ENCODE measurements at regions not wholly inside any gene's neighbourhood (a gene's known extent, or its start where the extent isn't known, plus 50 kb on each side); places are given as distances from the start of the nearest gene placed in this dataset.
A peak's percentile ranks its signal among the peaks of the same experiment; 100 is the strongest.
"Not testable (repeated sequence)": the region's sequence is repeated elsewhere in the genome, so short reads cannot be mapped to it uniquely, and the experiment has no call there.

DNA sequence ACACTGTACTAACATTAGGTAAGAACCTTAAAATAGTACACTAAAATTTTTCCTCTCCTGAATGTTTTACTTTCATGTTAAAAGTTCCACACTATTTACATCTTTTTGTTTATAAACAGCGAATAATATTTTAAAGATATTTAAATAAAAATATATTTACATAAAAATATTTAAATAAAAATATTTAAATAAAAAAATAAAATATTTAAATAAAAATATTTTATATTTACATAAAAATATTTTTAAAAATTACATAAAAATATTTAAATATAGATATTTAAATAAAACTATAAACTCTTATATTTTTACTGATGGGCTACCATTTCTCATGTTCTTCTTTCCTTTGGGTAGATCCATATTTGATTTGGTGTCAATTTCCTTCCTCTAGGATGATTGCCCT lies 619.0 kb downstream of the ANKRD7 start:
- no peak for DNase-seq

DNA sequence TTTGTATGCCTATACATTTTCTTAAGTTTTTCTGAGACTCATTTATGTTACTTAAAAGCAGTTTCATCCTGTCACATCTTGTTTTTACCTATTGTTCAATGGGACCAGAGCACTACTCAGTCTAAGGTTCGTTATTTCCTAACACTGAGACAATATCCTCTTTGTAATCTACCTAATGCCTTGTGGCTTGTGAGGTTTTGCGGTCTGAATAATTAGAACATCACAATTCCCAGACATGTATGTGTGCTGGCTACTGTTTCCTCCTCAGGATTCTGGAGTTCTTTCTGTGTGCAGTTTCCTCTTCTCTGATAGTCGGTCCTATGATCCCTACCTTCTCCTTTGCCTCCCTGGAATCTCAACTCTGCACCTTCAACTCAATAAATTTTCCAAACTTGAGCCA lies 620.2 kb downstream of the ANKRD7 start:
- no peak for DNase-seq

DNA sequence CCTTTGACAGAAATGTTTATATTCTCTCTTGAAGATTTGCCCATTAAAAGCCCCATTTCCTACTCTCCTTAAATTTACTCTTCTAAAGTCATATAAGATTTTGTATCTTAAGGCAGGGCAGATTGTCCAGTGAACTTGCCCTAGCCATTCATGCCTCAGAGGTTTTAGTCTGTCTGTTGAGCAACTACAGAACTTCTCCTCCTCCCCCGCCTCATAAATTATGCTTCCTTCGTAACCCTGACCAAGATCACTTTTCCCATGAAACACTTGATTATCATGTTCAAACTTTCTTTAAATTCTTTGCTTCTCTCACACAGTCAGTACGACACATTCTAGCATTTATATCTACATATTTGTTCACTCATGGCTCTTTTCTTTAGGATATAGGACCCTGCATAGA lies 621.3 kb downstream of the ANKRD7 start:
- DNase-seq, result no peak

DNA sequence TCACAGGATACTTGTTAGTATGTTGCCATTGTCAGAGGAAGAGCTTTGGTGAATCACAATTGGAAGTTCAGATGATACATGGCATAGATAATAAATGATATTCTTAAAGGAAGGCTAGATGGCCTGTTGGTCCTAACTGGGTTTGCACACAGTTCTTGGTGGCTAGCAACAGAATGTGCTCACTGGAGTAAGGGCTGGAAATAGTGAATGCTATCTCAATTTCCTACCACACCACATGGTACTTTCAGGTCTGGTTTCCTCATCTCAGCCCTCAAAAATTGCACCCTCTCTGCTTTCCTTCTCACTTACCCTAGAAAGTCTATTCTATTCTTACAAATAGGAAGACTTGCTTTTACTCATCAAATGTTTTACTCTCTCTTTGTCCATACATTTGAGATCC lies 622.5 kb downstream of the ANKRD7 start:
- no peak for DNase-seq

DNA sequence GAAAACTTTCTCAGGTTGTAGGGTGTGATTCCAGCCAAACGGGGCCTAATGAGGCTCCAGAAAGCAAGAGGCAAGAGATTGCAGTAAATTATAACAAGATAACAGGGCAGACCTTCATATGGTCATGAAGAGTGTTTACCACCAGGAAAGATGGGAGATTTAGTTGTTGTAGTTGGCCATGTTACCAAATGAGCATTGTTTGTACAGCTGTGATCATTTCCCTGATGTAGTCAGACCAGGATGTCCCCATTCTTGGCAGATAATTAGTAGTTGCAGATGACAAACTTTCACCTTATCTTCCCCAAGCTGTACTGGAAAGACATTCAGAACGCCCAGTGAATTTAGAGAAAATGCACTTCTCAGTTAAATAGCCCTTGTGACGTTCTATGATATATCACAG lies 630.8 kb downstream of the ANKRD7 start:
- DNase-seq, result no peak

DNA sequence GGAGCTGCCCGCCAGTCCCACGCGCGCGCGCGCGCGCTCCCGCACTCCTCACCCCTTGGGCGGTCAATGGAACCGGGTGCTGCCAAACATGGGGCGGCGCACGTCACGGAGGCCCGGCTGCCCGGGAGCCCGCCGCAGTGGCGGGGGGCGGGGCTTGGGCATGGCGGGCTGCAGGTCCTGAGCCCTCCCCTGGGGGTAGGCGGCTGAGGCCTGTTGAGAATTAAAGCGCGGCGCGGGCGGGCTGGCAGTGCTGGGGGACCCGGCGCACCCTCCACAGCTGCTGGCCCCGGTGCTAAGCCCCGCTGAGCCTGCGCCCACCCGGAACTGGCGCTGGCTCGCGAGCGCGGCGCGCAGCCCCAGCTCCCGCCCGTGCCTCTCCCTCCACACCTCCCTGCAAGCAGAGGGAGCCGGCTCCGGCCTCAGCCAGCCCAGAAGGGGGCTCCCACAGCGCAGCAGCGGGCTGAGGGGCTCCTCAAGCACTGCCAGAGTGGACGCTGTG lies 634.2 kb downstream of the ANKRD7 start:
- DNase-seq, result no peak

DNA sequence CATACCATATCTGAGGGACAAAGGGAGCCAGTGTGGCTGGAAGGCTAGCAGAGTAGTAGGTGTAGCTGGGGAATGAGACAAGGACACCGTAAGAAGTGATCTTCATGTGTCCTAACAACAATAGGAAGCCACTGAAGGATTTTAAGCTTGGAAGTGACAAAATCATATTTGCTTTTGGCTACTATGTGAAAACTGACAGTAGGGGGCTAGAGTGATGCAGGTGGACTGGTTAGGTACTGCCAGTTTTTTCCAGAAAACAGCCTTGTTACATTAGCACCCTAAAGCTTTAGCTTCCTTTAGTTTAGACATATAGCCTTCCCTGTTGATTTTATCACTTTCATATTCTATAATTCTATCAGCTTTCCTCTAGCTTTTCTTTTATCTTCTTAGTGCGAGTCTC lies 637.1 kb downstream of the ANKRD7 start:
- no peak for DNase-seq

DNA sequence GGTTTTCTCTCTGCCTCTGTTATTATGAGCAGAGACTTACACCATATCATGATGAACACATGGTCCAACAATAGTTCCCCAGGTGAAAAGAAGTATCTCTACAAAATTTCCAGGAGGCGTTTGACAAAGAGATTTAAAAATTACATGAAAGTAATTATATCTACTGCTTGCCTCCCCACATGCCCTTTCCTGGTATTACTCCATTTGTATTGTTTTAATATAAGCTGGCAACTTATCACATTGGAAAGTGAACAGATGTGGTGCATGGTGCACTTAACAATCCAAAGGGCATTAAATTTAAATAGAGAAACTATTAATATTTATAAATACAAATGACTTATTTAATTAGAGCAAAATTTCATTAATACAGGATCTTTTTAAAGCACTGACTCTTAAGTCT lies 638.2 kb downstream of the ANKRD7 start:
- no peak for DNase-seq

DNA sequence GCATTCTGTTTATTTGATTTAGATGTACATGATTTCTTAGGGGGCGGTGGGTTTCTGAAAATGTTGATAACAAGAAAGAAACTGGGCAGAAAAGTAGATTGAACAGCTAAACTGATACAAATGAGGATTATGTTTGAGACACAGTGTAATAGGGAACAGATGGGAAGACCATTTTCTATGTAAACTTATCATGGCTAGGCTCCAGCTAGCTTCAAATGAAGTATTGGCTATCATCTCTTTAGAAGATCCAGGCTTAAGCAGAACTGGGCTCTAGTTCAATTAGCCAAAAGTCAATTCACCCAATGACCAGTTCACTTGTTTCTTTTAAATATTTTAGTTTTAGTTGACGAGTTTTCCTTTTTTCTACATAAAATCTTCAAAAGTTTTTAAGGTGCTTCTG lies 639.5 kb downstream of the ANKRD7 start:
- DNase-seq, result no peak

DNA sequence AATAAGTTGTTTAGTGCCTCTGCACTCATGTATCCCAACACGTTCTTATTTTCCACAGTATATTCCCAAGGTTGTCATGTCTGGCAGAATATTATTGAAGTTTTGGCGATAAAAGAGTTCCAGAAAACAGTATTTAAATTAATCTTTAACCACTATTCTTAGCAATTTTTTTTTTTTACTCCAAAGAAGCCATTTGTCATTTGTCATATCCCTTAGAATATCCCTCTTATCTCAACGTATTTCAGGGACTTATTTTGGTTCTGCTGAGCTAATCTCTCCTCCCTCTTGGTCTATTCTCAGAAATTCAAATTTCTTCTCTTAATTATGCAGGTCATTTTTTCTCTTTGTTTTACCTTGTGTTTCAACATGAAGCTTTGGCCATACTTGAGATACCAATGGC lies 643.4 kb downstream of the ANKRD7 start:
- no peak for DNase-seq

DNA sequence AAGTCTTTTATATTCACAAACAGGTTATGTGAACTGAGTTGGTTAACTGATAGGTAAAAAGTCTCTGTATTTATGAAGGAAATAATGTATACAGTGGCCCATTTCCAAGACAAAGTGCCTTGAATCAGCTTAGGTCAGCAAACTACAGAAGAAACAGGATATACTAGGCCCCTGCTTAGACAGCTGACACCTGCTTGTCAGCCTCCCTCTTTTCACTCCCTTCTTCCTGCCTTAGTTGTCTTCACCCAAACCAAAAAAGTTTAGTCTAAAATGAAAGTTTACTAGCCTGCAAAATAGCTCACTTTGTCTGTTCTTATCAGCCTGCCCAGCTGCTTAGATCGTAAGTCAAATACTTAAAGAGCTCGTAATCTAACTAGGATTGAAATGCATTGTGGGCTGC lies 644.6 kb downstream of the ANKRD7 start:
- not testable (repeated sequence) for DNase-seq

DNA sequence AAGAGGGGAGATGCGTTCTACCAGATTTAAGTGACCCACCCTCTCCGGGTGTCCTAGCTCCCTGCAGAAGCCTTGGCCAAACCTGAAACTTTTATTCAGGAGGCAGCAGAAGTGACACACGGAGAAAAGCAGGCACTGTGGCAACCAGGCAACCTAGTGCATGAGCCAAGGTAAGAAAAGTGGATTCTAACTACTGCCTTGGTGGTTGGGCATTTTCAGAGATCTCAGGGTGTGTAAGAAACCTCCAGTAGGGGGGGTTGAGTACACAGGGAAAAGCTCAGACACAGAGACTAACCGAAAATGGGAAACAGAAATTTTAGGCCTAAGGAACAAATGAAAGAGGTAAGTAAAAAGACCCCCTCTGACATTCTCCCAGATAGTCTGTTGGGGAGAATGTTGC lies 645.7 kb downstream of the ANKRD7 start:
- DNase-seq, result peak; percentile 7

DNA sequence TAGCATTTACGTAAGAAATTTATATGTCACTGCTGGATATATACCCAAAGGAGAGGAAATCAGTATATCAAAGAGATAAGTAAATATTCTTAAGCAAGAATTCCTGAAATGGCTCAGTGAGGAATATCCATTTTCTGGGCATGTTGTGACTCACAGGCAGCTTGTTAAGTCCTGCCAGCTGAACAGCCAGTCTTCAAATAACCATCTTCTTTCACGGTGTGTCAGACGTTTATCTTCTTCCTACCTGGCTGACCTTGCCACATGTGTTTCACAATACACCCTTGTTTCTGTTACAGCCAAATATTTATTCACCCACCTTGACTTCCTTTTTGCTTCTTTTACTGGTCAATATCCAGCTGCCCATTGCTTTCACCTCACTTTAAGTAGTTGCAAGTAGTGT lies 648.1 kb downstream of the ANKRD7 start:
- no peak for DNase-seq

DNA sequence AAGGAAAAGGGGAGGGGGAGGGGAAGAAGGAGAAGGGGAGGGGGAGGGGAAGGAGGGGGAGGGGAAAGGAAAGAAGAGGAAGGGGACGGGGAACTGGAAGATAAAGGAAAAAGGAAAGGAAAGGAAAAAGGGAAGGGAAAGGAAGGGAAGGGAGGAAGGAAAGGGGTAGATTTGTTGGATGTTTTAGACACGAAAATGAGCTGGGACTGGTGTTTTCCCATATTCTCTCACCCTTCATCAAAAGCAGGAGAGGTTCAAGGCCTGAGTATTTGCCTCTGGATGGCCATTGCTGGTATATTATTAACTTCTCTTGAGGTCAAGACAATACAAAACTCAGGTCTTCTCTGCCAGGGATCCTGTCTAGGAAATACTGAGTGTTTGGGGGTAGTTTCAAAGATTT lies 652.7 kb downstream of the ANKRD7 start:
- DNase-seq, result no peak

DNA sequence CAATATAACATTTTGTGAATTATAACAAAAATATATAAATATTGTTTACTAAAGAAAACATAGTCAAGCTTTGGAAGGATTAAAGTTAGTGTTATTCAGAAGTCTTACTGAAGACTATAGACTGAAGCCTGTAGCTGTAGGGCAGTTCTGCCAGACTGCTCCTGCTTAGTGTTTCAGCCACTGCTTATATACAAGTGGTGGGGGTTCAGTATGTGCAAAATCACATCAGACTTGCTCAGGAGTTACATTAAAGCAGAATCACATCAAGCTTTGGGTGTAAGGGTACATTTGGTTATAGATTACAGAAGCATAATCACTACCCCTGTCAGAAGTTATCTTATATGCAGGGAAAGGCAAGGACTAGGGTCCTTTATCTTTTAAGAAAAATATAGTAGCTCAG lies 653.8 kb downstream of the ANKRD7 start:
- DNase-seq, result no peak

DNA sequence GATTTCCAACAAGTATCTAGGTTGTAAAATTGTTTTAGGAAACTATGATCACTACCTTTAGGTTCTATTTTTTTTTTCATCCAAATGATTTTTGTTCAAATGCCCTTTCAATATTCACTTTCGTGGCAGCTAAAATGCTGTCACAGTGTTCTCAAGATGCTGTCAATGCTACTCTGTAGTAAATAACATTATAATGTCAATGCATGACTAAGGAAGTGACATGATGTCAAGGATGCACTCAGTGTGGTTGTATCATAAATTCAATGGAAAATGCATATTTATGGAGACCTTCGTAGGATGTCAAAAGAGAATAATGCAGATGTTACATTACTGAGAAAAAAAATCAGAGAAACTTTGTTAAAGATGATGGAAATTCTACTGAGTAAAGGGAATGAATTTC lies 673.8 kb downstream of the ANKRD7 start:
- DNase-seq, result no peak

DNA sequence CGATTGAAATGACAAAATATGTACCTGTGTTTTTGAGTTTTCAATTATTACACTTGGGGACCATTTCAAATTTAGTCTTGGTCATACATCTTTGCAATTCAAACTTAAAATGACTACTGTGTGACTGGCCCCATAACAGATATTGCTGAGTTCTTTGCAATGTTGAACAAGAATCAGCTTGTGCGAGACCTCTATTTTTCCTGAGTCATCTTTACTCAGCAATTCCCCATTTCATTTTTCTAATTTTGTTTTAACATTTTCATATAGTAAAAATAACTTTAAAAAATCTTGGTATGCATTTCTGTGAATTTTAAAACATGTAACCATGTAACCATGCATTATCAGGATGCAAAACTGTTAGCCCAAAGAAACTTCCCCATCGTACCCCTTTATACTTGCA lies 678.1 kb downstream of the ANKRD7 start:
- DNase-seq, result no peak

DNA sequence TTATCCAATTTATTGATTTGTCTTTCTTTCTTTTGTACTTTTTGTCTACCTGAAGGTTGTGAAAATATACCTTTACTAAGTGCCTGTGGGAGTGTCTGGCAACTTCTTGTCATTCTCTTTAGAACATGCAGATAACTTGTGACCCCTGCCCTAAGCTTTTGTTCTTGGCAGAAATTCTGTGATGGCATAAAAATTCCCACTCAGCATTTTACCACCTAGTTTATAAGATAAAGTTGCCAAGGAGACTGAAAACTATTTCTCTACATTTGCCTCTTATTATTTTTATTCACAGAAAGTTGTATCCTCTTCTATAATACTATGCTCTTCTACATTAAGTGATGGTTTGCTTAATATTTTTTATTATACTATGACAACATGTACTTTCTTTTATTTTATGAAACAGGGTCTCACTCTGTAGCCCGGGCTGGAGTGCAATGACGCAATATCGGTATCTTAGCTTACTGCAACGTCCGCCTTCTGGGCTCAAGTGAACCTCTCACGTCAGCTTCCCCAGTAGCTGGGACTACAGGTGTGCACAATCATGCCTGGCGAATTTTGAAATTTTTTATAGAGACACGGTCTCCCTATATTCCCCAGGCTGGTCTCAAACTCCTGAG lies 683.5 kb downstream of the ANKRD7 start:
- DNase-seq, result no peak

DNA sequence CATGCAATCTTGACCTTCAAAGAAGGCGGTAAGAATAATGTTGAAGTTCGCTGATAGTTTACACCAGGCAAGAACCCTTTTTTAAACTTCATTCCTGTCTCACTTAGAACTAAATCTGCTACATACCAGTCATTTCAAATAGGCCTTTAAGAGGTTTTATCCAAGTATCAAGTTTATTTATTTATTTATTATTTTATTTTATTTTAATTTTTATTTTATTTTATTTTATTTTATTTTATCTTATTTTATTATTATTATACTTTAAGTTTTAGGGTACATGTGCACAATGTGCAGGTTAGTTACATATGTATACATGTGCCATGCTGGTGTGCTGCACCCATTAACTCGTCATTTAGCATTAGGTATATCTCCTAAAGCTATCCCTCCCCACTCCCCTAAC lies 691.6 kb downstream of the ANKRD7 start:
- DNase-seq, result not testable (repeated sequence)

DNA sequence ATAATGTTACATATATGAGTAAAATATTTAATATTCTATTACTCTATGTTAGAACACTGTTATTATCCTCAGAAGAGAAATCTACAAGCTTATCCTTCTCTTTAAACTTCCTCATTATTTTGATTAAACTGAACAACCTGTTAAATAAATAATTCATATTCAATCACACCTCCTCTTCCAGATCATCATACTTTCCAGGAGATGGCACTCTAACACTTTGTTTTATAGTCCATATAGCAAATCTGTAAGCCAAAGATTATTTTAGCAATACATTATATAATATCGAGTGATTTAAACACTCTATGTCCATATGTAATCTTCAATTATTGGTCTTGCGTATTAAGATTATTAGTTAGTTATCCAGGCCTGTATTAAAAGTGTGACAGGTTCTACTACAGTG lies 694.1 kb downstream of the ANKRD7 start:
- peak; percentile 25 for DNase-seq

DNA sequence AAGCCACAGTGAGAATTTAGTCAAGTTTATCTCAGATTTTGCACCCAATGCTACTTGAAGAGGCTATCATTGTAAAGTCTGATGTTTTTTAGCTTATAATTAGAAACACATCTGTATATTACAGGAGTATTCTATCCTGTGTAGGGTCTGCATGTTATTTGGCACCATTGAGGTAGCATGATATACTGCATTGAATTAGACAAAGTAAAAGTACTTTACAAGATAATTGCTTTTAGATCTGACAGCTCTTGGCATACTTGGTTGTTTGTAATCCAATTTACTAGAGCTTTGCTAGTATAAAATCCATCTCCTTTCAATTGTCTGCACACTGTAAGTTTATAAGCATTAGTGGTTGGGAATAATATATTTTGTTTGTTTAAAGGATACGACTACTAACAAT lies 714.3 kb downstream of the ANKRD7 start:
- DNase-seq, result no peak

DNA sequence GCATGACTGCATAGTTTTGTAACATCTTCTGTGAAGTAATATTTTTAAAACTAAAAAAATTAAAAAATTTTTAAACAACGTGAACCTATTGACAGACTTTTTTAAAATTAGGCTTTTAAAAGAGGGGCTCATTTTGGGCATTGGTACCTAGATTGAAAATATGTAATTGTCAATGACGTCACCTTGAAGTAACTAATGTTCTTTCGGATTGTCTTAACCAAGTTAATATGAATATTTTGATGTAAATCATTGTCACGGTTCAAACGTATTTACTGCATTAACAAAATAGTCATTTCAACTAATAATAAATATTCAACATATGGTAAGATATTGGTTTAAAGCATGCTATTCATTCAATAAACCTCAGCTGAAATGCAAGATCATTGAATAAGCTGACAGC lies 719.8 kb downstream of the ANKRD7 start:
- no peak for DNase-seq

DNA sequence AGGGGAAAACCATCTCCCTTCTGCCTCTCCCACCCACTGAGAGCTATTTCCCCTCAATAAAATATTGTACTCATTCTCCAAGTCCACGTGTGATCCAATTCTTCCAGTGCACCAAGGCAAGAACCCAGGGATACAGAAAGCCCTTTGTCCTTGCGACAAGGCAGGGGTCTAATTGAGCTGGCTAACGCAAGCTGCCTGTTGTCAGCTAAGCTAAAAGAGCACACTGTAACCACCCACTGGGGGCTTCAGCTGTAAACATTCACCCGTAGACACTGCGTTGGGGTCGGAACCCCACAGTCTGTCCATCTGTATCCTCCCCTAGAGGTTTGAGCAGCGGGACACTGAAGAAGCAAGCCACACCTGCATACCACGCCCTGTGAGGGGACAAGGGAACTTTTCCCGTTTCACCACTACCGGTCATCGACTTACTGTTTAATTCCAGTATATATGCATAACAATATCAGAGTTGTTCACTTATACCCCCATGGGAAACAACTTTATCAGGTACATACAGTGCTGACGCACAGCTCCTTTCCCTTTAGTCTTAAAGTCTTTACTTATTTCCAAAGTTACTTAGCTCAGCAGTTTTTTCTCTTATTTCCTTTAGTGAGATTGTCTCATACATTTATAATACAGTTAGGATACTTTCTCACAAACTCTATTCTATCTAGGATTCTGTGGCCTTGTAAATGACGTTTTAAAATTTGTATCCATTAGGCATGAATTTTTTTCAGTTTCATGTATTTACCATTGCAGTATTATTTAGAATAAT lies 721.6 kb downstream of the ANKRD7 start:
- DNase-seq, result no peak

DNA sequence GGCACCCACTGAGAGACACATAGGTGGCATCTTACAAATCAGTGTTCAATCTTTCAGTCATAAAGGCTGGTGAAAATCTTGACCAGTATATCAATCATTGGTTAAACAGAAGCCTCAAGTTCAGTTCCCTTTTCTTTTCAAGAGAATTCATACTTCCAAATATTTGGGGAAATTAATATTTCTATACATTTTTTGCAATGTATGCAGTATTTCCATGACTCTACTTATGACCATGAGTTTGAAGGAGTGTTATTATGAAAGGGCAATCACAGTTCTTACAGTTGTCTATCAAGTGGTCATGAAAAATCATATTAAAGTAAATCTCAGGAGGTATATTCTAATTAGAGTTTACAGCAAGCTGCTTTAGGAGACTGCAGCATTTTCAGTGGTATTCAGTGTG lies 724.0 kb downstream of the ANKRD7 start:
- no peak for DNase-seq

DNA sequence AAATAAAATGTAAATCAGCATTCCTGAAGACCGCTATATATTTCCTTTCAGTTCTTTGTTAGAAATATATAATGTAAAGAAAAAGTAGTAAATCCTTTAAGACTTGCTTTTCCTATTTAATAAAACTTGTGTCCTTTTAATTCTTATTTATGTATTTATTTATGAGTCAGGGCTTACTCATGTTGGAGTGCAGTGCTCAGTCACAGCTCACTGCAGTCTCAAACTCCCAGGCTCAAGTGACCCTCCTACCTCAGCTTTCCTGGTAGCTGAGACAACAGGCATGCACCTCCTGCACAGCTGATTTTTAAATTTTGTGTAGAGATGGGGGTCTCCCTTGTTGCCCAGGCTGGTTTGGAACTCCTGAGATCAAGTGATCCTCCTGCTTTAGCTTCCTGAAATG lies 724.5 kb downstream of the ANKRD7 start:
- DNase-seq, result no peak

All from kidney glomerular epithelial cell (primary cell).